LNCaP clone FGC (cell line): ENCODE measurements at regions not wholly inside any gene's neighbourhood (a gene's known extent, or its start where the extent isn't known, plus 50 kb on each side); places are given as distances from the start of the nearest gene placed in this dataset.
"Not testable (repeated sequence)": the region's sequence is repeated elsewhere in the genome, so short reads cannot be mapped to it uniquely, and the experiment has no call there.

Source experiments
- DNase-seq: peaks from one replicate; pipeline ENCODE4 v3.0.0-alpha.2; 2011; ENCODE audit warnings: low read depth
- H3K4me3 ChIP-seq: 2 replicates; pipeline ENCODE4 v1.5.1; 2011; ENCODE audit warnings: mild to moderate bottlenecking, low read depth, low read length, control low read depth
- TF ChIP-seq, protein P1 (sequence below): IDR thresholded peaks from 2 replicates; pipeline ENCODE4 v1.5.1; 2012; ENCODE audit warnings: mild to moderate bottlenecking; ENCODE audit not compliant: control insufficient read depth, insufficient read depth; ENCODE audit errors: extremely low read depth

DNA sequence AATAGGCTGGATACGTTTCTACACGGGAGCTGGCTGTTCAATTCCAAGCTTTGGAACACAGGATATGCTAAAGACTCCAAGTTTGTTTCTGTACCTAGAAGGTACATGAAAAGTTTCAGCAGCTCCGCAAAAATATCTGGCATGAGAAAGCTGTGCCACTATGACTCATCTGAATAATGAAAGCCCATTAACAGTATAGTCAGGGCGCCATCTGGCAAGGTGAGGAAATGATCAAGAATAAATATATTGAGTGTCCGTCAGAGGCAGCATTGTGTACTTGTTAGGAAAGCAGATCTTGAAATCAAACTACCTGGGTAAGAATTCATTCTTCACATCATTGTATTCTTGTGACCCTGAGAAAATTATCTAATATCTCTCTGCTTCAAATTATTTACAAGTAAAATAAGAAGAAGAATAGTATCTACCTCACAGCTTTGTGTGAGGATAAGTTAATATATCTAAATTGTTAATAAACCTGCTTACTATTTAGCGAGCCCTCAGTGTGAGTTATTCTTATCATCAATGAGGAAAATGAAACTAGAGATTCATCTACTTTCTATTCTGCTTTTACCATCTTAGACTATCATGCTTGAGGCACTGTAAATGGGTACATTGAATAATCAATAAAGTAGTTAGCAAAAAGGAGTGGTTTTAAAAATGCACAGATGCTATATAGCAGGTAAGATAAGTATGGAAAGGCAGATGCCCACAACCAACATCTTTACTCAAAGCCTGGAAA is 53.5 kb downstream of the FSCB start:
- TF ChIP-seq, protein P1, sequence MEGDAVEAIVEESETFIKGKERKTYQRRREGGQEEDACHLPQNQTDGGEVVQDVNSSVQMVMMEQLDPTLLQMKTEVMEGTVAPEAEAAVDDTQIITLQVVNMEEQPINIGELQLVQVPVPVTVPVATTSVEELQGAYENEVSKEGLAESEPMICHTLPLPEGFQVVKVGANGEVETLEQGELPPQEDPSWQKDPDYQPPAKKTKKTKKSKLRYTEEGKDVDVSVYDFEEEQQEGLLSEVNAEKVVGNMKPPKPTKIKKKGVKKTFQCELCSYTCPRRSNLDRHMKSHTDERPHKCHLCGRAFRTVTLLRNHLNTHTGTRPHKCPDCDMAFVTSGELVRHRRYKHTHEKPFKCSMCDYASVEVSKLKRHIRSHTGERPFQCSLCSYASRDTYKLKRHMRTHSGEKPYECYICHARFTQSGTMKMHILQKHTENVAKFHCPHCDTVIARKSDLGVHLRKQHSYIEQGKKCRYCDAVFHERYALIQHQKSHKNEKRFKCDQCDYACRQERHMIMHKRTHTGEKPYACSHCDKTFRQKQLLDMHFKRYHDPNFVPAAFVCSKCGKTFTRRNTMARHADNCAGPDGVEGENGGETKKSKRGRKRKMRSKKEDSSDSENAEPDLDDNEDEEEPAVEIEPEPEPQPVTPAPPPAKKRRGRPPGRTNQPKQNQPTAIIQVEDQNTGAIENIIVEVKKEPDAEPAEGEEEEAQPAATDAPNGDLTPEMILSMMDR, result peak; percentile 41
- H3K4me3 ChIP-seq, result no peak overlapping the region
- DNase-seq, result peak; percentile 36

DNA sequence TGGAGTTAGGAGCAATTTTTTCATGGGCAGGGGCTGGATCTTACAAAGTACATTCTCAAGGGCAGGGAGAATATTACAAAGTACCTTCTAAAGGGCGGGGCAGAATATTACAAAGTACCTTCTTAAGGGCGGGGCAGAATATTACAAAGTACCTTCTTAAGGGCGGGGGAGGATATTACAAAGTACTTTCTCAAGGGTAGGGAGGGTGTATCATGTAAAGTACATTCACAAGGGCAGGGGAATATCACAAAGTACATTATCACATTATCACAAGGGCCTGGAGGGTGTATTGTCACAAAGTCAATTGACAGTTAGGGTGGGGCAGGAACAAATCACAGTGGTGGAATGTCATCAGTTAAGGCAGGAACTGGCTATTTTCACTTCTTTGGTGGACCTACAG is 56.9 kb downstream of the FSCB start:
- not testable (repeated sequence) for DNase-seq, H3K4me3 ChIP-seq

DNA sequence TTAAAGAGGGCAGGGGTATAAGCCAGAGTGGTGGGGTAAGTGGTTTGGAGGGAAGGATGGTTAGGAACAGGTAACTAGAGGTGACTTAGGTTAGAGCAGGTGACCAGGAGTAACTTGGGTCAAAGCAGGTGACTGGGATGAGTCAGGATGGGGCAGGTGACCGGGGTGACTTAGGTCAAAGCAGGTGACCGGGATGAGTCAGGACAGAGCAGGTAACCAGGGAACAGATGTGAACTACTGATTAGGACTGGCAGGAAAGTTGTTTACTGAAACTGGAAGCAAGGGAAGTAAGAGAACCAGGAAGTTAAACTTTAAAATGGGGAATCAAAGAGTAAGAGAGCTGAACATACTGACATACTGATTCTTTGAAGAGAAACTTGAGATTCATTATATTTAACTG is 57.4 kb downstream of the FSCB start:
- DNase-seq, result peak; percentile 86
- TF ChIP-seq, protein P1, result no peak
- no peak overlapping the region for H3K4me3 ChIP-seq

DNA sequence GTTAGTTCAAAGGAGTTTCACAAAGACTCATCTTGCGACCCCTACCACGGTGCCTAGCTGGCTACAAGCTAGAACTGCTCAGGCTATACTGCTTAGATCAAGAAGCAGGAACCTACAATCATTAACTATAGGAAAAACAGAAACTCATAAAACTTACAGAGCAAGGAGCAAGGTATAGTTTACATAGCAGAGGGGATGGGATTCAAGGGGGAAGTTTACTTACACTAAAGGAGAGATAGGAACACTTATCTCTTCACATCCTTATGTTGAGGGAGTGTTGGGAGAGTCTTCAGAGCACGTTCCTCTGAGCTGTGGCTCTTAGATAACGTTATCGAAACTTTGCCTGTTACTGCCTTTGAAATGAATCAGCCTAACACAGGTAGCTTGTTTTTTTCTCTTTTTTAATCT is 58.1 kb downstream of the FSCB start:
- DNase-seq, result no peak
- H3K4me3 ChIP-seq, result no peak overlapping the region
- TF ChIP-seq, protein P1, result no peak

DNA sequence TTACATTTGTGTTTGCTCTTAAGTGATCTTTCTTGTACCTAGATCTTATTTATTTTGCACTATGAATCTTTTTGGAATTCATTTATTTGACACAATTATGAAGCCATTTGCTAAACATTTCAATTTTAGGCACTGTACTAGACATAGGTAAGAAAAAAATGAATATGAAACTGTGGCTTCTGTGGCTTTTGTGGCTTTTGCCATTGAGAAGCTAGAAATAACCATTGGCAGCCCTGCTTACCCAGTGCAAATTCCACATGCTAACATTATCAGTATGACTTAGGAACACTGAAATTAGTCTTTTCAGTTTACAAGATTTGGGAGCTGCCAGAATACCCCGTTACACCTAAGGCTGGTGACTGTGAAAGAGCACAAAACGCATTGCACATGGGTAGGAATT is 60.1 kb downstream of the FSCB start:
- TF ChIP-seq, protein P1, result no peak
- H3K4me3 ChIP-seq, result no peak overlapping the region
- no peak for DNase-seq

DNA sequence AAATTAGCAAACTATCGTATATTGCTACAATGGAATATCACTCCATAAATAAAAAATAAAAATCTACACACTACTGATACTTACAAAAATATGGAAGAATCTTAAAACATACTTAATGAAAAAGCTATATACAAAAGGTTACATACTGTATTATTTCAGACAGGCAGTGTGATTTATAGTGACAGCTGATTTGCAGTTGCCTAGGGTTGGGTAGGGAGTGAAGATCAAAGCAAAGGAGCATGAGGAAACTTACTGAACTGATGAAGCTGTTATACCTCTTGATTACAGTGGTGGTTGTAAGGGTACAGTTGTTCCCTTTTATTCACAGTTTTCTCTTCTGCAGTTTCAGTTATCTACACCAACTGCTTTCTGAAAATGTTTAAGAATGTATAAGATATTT is 62.6 kb downstream of the FSCB start:
- no peak for DNase-seq
- no peak overlapping the region for H3K4me3 ChIP-seq
- TF ChIP-seq, protein P1, result no peak

DNA sequence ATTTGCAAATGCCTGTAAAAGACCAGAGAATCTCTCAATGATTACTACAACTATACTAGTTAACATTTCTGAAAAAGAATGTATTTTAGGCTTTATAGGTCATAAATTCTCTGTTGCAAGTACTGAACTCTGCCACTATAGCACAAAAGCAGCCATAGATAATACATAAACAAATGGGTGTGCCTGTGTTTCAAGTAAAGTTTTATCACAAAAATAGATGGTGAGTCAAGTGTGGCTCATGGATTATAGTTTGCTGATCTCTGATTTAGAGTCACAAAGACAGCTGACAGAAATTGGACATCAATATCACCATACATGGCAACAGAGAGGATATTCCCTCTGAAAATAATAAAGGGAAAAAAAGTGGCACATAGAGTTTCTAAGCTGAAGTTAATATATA is 68.1 kb downstream of the FSCB start:
- H3K4me3 ChIP-seq, result no peak overlapping the region
- TF ChIP-seq, protein P1, result no peak
- no peak for DNase-seq
